Endometrium (tissue), 2 donors: ENCODE measurements at regions not wholly inside any gene's neighbourhood (a gene's known extent, or its start where the extent isn't known, plus 50 kb on each side); places are given as distances from the start of the nearest gene placed in this dataset.

Source experiments
- FAIRE-seq: peaks from 2 replicates; lab custom pipeline; 2012; peaks lifted over from hg19 to GRCh38; lab: Jason Lieb, UNC
- donor health status: control.
- donor health status: control.

- FAIRE-seq = no peak
Measured at GRCh38 chr13:103250071-103250470, 183.9 kb upstream of the SLC10A2 start.

GRCh38 chr13:103246581-103247200 is 180.5 kb upstream of the SLC10A2 start:
- FAIRE-seq = no peak

- no peak for FAIRE-seq
Measured at GRCh38 chr13:103243495-103243894, 177.3 kb upstream of the SLC10A2 start.

GRCh38 chr13:103238441-103238840 is 172.2 kb upstream of the SLC10A2 start:
- FAIRE-seq = no peak

GRCh38 chr13:103236213-103236612 is 170.0 kb upstream of the SLC10A2 start:
- no peak for FAIRE-seq

GRCh38 chr13:103229674-103230073 is 163.5 kb upstream of the SLC10A2 start:
- no peak for FAIRE-seq

GRCh38 chr13:103224804-103225203 is 158.6 kb upstream of the SLC10A2 start:
- no peak for FAIRE-seq

- no peak for FAIRE-seq
Measured at GRCh38 chr13:103222683-103223082, 156.5 kb upstream of the SLC10A2 start.

GRCh38 chr13:103218253-103218652 is 152.0 kb upstream of the SLC10A2 start:
- no peak for FAIRE-seq

GRCh38 chr13:103213152-103213551 is 146.9 kb upstream of the SLC10A2 start:
- no peak for FAIRE-seq

- FAIRE-seq = no peak
Measured at GRCh38 chr13:103210348-103210747, 144.1 kb upstream of the SLC10A2 start.

GRCh38 chr13:103203735-103204330 is 137.6 kb upstream of the SLC10A2 start:
- FAIRE-seq = no peak

GRCh38 chr13:103200118-103200885 is 134.1 kb upstream of the SLC10A2 start:
- no peak for FAIRE-seq

GRCh38 chr13:103199380-103200088 is 133.3 kb upstream of the SLC10A2 start:
- FAIRE-seq = no peak

GRCh38 chr13:103196356-103196755 is 130.1 kb upstream of the SLC10A2 start:
- no peak for FAIRE-seq

- FAIRE-seq = no peak
Measured at GRCh38 chr13:103195762-103196161, 129.5 kb upstream of the SLC10A2 start.

- no peak for FAIRE-seq
Measured at GRCh38 chr13:103194871-103195270, 128.7 kb upstream of the SLC10A2 start.

GRCh38 chr13:103192511-103193135 is 126.4 kb upstream of the SLC10A2 start:
- FAIRE-seq = no peak

GRCh38 chr13:103190841-103191240 is 124.6 kb upstream of the SLC10A2 start:
- FAIRE-seq = no peak

GRCh38 chr13:103188713-103189326 is 122.6 kb upstream of the SLC10A2 start:
- FAIRE-seq = peak; percentile 92

- FAIRE-seq = no peak
Measured at GRCh38 chr13:103187721-103188156, 121.5 kb upstream of the SLC10A2 start.

GRCh38 chr13:103184413-103184812 is 118.2 kb upstream of the SLC10A2 start:
- FAIRE-seq = no peak
